Naive thymus-derived CD8-positive, alpha-beta T cell (primary cell): ENCODE measurements at regions not wholly inside any gene's neighbourhood (a gene's known extent, or its start where the extent isn't known, plus 50 kb on each side); places are given as distances from the start of the nearest gene placed in this dataset.
A peak's percentile ranks its signal among the peaks of the same experiment; 100 is the strongest.
"Not testable (repeated sequence)": the region's sequence is repeated elsewhere in the genome, so short reads cannot be mapped to it uniquely, and the experiment has no call there.

Experiments
- ATAC-seq, 2 donors: fragments of 150-1000 bp; cut with Tn5 transposase in 1 of 2; sonication (Bioruptor Pico), chemical (Tn5 transposase) in 1 of 2; 1 replicate in 1 of 2; 2 replicates in 1 of 2; pipeline ENCODE4 v1.10.0; 2021; ENCODE audit warnings: mild to moderate bottlenecking in 2 of 2, moderate library complexity in 2 of 2
- POLR2A ChIA-PET: fragments of 350-600 bp; sonication (Branson Sonifier 250); formaldehyde crosslinking; loops from one replicate; lab custom pipeline; 2021; ENCODE audit warnings: antibody characterized with exemption; lab: Charles Lee
- DNase-seq, 10 donors: peaks; one replicate each; pipeline versions ENCODE4 v3.0.0 to v3.0.0-alpha.2; 2020 to 2022
- H3K27ac Mint-ChIP-seq, 10 donors: one replicate each; pipeline ENCODE4 v1.8.0; 2020 to 2022; ENCODE audit warnings: mild to moderate bottlenecking in 10 of 10, mixed read lengths in 10 of 10, moderate library complexity in 4 of 10, inconsistent platforms in 1 of 10
- H3K27me3 Mint-ChIP-seq, 5 donors: one replicate each; pipeline ENCODE4 v1.8.0; 2021 to 2022; ENCODE audit warnings: mixed read lengths in 5 of 5
- H3K36me3 Mint-ChIP-seq, 3 donors: one replicate each; pipeline ENCODE4 v1.8.0; 2020 to 2022; ENCODE audit warnings: mixed read lengths in 3 of 3, mild to moderate bottlenecking in 2 of 3, inconsistent platforms in 1 of 3
- H3K4me1 Mint-ChIP-seq, 4 donors: one replicate each; pipeline ENCODE4 v1.8.0; 2021 to 2022; ENCODE audit warnings: mixed read lengths in 4 of 4
- H3K4me3 Mint-ChIP-seq, 10 donors: one replicate each; pipeline ENCODE4 v1.8.0; 2020 to 2022; ENCODE audit warnings: mild to moderate bottlenecking in 10 of 10, mixed read lengths in 10 of 10, moderate library complexity in 6 of 10, inconsistent platforms in 1 of 10
- H3K9me3 Mint-ChIP-seq, 9 donors: one replicate each; pipeline ENCODE4 v1.8.0; 2020 to 2022; ENCODE audit warnings: mixed read lengths in 9 of 9, mild to moderate bottlenecking in 3 of 9, inconsistent platforms in 1 of 9, moderate library complexity in 1 of 9

DNA sequence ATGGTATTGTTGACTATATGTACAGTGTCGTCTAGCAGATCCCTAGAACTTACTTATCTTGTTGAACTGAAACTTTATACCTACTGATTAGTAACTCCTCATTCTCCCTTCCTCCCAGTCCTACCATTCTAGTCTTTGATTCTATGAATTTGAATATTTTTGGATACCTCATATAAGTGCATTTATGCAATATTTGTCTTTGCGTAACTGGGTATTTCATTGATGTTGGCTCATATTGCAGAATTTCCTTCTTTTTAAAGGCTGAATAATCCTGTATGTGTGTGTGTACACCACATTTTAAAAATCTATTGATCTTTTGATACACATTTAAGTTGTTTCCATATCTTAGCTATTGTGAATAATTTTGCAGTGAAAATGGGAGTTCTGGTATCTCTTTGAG lies 119.9 kb downstream of the SOX4 start:
- Mint-ChIP-seq H3K27ac (no peak overlapping the region), H3K4me3 (no peak overlapping the region), H3K9me3 (peaks cover 0 to 2% (median 0%) of the 10 kb centered on the region in 9 donors), H3K27me3 (peaks cover 0 to 9% (median 1%) of the 10 kb centered on the region in 5 donors), H3K4me1 (no peaks in the 10 kb centered on the region), H3K36me3 (peaks cover 0 to 1% (median 0%) of the 10 kb centered on the region in 3 donors)
- ATAC-seq (no peak), DNase-seq (no peak)
- POLR2A ChIA-PET = no interaction called here

DNA sequence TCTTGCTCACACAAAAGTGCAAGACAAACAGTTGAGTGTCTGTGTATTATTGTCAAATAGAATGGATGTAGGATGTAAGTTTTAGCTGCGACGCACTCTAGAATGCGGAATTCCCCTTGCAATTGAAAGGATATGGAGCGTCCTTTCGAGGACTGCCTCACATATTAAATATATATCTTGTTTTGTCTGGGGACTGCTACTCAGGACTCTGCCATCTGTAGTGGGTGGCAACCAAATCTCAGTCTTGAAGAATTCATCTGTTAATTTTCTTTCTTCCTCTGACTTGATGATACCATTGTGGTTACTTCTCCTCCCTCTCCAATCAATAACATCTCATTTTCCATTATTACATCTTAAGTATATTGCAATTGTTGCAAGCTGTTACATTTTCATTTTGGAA lies 121.6 kb downstream of the SOX4 start:
- Mint-ChIP-seq H3K36me3 (peaks cover 0 to 5% (median 1%) of the 10 kb centered on the region in 3 donors), H3K9me3 (peaks cover 0 to 9% (median 3%) of the 10 kb centered on the region in 9 donors), H3K27me3 (peaks cover 0 to 10% (median 2%) of the 10 kb centered on the region in 5 donors), H3K27ac (no peak overlapping the region), H3K4me1 (no peaks in the 10 kb centered on the region), H3K4me3 (no peak overlapping the region)
- DNase-seq (no peak), ATAC-seq (no peak)
- POLR2A ChIA-PET = interaction anchor here (0.5 kb wide), 1 partner anchor 187 kb away, joined by 3 read pairs; no protein-coding TSS in a partner anchor

DNA sequence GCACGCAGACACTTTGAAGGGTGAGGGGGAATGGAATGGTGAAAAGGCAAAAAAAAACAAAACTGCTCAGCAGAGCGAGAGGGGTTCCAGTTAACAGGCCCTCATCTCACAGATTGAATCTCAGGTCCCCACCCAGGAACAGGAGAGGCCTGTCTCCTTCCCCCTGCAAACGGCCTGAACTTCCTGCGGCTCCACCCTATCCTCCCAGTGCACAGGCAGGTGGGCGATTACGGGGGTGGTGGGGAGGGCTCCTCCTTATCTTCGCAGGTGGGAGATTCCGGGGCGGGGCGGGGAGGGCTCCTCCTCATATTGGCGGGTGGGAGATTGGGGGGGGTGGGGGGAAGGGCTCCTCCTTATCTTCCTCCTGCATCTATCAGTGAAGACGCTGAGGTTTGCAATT lies 129.0 kb downstream of the SOX4 start:
- peaks cover 0 to 3% (median 1%) of the 10 kb centered on the region in 5 donors for H3K27me3 Mint-ChIP-seq
- no peak overlapping the region for H3K27ac Mint-ChIP-seq
- H3K36me3 Mint-ChIP-seq = peaks cover 0 to 5% (median 0%) of the 10 kb centered on the region in 3 donors
- H3K9me3 Mint-ChIP-seq = peaks cover 0 to 9% (median 5%) of the 10 kb centered on the region in 9 donors
- H3K4me1 Mint-ChIP-seq = peaks cover 2 to 5% (median 4%) of the 10 kb centered on the region in 4 donors
- POLR2A ChIA-PET = no interaction called here
- peak overlapping the region in 2 of 10 donors; percentile 49 to 51 for H3K4me3 Mint-ChIP-seq
- no peak for ATAC-seq
- DNase-seq = no peak

DNA sequence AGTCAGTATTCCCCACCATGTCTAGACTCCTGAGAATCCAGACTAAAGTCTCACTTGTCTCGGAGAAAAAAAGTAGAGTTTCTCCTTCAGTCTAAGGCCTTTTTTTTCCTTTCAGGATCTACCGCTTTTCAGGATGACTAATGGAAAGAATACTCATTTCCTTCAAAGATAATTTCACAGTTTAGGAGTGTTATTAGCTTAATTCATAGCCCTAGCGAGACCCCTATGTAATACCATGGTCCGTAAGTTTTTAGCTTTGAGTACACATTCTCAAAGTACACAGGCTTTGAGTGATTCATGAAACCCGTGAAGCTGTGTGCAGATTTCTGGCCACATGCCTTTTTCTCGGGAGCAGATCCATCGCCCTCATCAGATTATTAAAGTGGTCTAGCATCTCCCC lies 133.1 kb downstream of the SOX4 start:
- Mint-ChIP-seq H3K27me3 (peaks cover 0 to 4% (median 0%) of the 10 kb centered on the region in 5 donors), H3K9me3 (no peaks in the 10 kb centered on the region), H3K4me3 (no peak overlapping the region), H3K4me1 (peaks cover 2 to 5% (median 4%) of the 10 kb centered on the region in 4 donors), H3K36me3 (no peaks in the 10 kb centered on the region), H3K27ac (no peak overlapping the region)
- no peak for DNase-seq
- no peak for ATAC-seq
- POLR2A ChIA-PET = no interaction called here

DNA sequence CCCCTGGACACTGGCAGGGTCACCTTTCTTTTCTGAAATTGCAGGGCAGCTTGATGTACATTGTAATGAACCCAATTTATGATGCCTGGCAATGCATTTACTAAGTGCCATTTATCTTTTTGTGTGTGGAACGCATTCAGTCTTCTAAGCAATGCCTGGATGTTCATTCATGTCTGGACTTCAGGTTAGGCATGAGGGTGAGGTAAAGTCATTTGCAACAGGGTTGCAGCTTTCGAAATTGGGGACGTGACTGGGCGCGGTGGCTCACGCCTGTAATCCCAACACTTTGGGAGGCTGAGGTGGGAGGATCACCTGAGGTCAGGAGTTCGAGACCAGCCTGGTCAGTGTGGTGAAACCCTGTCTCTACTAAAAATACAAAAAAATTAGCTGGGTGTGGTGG lies 134.6 kb downstream of the SOX4 start:
- H3K27ac Mint-ChIP-seq = no peak overlapping the region

DNA sequence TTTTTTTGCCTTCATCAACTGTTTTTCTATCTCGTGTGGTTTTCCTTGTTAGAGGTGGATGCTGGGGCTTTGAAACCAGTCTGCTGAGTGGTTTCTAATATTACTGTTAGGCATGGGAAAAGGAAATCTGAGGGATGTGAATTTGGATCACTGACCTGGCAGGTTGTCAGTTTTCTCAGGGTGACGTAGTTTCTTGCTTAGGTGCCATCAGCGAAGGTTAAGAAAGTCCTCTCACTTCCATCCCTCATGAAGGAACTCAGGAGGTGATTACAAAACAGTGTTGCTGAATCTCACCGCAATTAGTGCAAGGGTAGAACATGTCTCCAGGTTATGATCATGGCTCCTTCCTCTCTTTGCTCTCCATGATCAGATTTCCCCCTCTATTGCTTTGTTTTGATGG lies 135.9 kb downstream of the SOX4 start:
- peaks cover 0 to 4% (median 0%) of the 10 kb centered on the region in 5 donors for H3K27me3 Mint-ChIP-seq
- no peak overlapping the region for H3K4me3 Mint-ChIP-seq
- H3K9me3 Mint-ChIP-seq = no peaks in the 10 kb centered on the region
- POLR2A ChIA-PET = no interaction called here
- no peaks in the 10 kb centered on the region for H3K4me1 Mint-ChIP-seq
- ATAC-seq (no peak), DNase-seq (no peak)
- H3K27ac Mint-ChIP-seq = no peak overlapping the region
- H3K36me3 Mint-ChIP-seq = no peaks in the 10 kb centered on the region

More for the DNA sequence above, 134.6 kb downstream of the SOX4 start:
- no peaks in the 10 kb centered on the region for H3K4me1 Mint-ChIP-seq
- H3K9me3 Mint-ChIP-seq = no peaks in the 10 kb centered on the region
- H3K4me3 Mint-ChIP-seq = no peak overlapping the region
- POLR2A ChIA-PET = no interaction called here
- no peak for ATAC-seq
- no peak for DNase-seq
- H3K27me3 Mint-ChIP-seq = peaks cover 0 to 4% (median 0%) of the 10 kb centered on the region in 5 donors
- no peaks in the 10 kb centered on the region for H3K36me3 Mint-ChIP-seq

DNA sequence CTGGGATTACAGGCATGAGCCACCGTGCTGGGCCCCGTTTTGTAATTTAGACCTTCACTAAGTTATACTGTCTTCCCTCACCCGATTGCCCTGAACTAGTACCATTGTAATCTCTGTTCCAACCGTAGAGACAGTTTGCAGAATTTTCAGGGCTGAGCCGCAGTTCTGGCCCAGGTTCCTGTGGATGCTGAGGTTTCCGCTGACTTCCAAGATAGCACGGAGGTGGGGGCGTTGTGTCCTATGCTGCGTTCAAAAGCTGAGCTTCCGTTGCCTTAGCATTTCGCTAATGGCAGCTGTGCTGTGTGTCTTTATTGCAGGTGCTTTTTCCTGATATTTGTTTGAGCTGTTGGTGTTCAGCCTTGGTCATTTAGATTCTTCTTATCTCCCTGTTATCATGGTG lies 137.0 kb downstream of the SOX4 start:
- no peak for ATAC-seq
- POLR2A ChIA-PET = no interaction called here
- Mint-ChIP-seq H3K9me3 (no peaks in the 10 kb centered on the region), H3K27me3 (peaks cover 0 to 4% (median 0%) of the 10 kb centered on the region in 5 donors), H3K27ac (no peak overlapping the region), H3K4me1 (no peaks in the 10 kb centered on the region), H3K36me3 (no peaks in the 10 kb centered on the region), H3K4me3 (no peak overlapping the region)
- no peak for DNase-seq

DNA sequence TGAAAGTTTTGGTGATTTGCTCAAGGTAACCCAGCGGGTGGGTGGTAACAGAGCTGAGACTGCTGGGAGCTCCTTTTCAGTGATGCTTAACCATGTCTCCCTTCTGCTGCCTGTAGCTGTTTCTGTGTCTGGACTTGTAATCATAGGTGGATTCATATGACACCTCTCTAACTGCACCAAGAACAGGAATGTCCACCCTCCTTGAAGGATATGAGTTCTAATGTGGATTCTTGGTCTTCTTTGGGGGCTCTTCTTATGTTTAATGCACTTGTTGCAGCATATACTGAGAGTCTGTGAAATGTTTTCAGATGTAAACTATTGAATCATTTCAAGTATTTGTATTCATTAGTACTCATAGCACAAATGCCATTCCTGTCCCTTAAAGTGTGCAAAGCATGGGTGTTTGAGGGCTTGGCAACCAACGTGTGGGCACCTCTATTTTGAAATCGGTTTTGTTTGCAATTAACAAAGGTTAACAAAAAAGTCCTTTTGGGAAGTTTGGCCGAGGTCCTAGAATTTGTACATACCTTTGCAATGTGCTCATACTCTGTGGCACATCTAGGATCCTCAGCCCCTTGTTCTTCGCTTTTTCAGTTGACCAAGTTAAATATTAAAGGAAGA lies 138.0 kb downstream of the SOX4 start:
- no peak for DNase-seq
- no peak for ATAC-seq
- Mint-ChIP-seq H3K36me3 (no peaks in the 10 kb centered on the region), H3K9me3 (no peaks in the 10 kb centered on the region), H3K4me3 (no peak overlapping the region), H3K27me3 (peaks cover 0 to 4% (median 0%) of the 10 kb centered on the region in 5 donors), H3K4me1 (no peaks in the 10 kb centered on the region), H3K27ac (no peak overlapping the region)
- POLR2A ChIA-PET = no interaction called here

DNA sequence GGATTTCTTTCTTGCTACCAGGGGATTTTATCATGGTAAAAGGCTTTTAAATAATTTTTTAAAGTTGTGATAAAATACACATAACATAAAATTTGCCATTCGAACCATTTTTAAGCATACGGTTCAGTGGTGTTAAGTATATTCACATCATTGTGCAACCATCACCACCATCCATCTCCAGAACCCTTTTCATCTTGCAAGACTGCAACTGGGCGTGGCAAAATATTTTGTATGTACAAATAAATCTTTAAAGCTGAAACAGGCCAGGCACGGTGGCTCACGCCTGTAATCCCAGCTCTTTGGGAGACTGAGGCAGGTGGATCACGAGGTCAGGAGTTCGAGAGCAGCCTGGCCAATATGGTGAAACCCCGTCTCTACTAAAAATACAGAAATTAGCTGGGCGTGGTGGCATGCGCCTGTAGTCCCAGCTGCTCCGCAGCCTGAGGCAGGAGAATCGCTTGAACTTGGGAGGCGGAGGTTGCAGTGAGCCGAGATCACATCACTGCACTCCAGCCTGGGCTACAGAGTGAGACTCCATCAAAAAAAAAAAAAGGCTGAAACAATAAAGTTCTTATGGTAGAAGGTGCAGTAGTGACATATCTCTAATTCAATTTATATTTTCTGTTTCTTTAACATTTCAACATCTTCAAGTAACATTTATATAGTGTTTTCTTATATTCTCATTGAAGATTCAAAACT lies 138.6 kb downstream of the SOX4 start:
- POLR2A ChIA-PET, H3K27me3 Mint-ChIP-seq, H3K4me1 Mint-ChIP-seq, H3K27ac Mint-ChIP-seq, H3K4me3 Mint-ChIP-seq, ATAC-seq, DNase-seq, H3K36me3 Mint-ChIP-seq, H3K9me3 Mint-ChIP-seq: not testable (repeated sequence)

DNA sequence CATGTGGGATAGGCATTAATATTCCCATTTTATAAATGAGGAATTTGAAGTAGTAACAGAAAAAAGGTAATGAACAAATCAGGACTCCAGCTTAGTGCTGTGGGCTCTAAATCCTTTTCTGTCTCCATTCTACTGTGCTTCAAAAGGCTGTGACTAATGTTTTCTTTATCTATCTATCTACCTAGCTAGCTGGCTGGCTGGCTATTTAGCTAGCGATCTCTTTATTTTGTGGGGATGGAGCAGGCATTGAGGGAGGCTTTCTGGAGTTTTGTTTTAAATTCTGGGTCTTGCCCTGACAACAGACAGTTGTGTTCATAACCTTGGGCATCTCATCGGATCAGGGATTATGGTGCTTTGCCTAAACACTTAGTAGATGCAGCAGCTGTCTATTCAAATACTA lies 139.2 kb downstream of the SOX4 start:
- no peak overlapping the region for H3K4me3 Mint-ChIP-seq
- POLR2A ChIA-PET = no interaction called here
- H3K27me3 Mint-ChIP-seq = peaks cover 0 to 7% (median 0%) of the 10 kb centered on the region in 5 donors
- H3K4me1 Mint-ChIP-seq = peaks cover 0 to 3% (median 0%) of the 10 kb centered on the region in 4 donors
- no peak overlapping the region for H3K27ac Mint-ChIP-seq
- no peak for ATAC-seq
- DNase-seq = no peak
- H3K36me3 Mint-ChIP-seq = no peaks in the 10 kb centered on the region
- H3K9me3 Mint-ChIP-seq = no peaks in the 10 kb centered on the region

DNA sequence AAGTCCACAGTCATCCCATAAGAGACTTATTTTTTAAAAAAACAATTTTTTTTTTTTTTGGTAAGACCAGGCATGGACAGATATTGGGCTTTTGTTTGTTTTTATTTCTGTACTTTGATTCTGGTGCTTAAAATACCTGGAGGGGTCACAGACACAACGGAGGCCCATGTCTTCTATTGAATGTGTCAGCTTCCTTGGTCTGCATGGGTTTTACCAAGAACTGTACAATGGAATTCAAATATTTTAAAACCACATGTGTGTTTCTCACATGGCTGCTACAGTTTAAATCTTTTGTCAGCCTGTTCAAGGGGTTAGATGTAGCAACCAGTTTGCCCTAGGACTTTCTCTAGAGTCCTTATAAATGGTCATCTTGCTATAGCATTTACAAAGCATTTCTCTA lies 139.8 kb downstream of the SOX4 start:
- H3K27ac Mint-ChIP-seq = no peak overlapping the region
- H3K4me1 Mint-ChIP-seq = peaks cover 0 to 3% (median 0%) of the 10 kb centered on the region in 4 donors
- H3K9me3 Mint-ChIP-seq = no peaks in the 10 kb centered on the region
- DNase-seq (no peak), ATAC-seq (no peak)
- no peak overlapping the region for H3K4me3 Mint-ChIP-seq
- H3K36me3 Mint-ChIP-seq = no peaks in the 10 kb centered on the region
- peaks cover 0 to 10% (median 0%) of the 10 kb centered on the region in 5 donors for H3K27me3 Mint-ChIP-seq
- POLR2A ChIA-PET = no interaction called here

DNA sequence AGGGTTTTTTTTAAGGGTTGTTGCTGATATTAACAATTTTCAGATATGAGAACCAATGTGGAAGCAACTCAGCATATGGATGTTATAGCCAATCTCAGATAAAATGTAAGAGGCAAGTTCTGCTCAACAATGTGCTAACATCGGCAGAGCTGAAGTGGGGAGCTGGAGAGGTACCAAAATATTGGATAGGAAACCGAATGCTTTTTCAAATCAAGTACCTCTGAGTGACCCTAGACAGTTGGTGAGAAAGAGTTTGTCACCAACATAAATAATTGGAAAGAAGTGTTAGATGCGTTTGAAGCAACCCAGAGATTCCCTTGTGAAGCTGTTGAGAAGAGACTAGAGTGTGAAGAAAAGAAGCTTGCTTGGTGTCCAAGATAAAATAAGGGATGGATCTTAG lies 140.7 kb downstream of the SOX4 start:
- DNase-seq (no peak), ATAC-seq (no peak)
- Mint-ChIP-seq H3K36me3 (no peaks in the 10 kb centered on the region), H3K4me3 (no peak overlapping the region), H3K4me1 (peaks cover 0 to 3% (median 0%) of the 10 kb centered on the region in 4 donors), H3K27ac (no peak overlapping the region), H3K9me3 (no peaks in the 10 kb centered on the region), H3K27me3 (peaks cover 0 to 11% (median 0%) of the 10 kb centered on the region in 5 donors)
- POLR2A ChIA-PET = no interaction called here
